ENCODE measurements at regions not wholly inside any gene's neighbourhood (a gene's known extent, or its start where the extent isn't known, plus 50 kb on each side); places are given as distances from the start of the nearest gene placed in this dataset.

GRCh38 chr11:32323814-32324130 is 111.6 kb downstream of the WT1 start (continued):
- TF ChIP-seq CHD7 (IDR thresholded peaks at IDR 0.05; ENCODE audit: low read depth, low read length), result no peak
- no peak for TF ChIP-seq GMEB1 (CRISPR knock-in tag; IDR thresholded peaks at IDR 0.05)
- TF ChIP-seq, protein P1, sequence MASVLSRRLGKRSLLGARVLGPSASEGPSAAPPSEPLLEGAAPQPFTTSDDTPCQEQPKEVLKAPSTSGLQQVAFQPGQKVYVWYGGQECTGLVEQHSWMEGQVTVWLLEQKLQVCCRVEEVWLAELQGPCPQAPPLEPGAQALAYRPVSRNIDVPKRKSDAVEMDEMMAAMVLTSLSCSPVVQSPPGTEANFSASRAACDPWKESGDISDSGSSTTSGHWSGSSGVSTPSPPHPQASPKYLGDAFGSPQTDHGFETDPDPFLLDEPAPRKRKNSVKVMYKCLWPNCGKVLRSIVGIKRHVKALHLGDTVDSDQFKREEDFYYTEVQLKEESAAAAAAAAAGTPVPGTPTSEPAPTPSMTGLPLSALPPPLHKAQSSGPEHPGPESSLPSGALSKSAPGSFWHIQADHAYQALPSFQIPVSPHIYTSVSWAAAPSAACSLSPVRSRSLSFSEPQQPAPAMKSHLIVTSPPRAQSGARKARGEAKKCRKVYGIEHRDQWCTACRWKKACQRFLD (CRISPR knock-in tag; IDR thresholded peaks at IDR 0.05), result no peak
- no peak for TF ChIP-seq NONO (IDR thresholded peaks at IDR 0.05; ENCODE audit: low read depth in 2 of 2, low read length in 1 of 2)
- no peak for TF ChIP-seq NFIC (IDR thresholded peaks at IDR 0.05)
- TF ChIP-seq STAT5B (CRISPR knock-in tag; IDR thresholded peaks at IDR 0.05), result no peak
- TF ChIP-seq, protein P2, sequence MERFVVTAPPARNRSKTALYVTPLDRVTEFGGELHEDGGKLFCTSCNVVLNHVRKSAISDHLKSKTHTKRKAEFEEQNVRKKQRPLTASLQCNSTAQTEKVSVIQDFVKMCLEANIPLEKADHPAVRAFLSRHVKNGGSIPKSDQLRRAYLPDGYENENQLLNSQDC (CRISPR knock-in tag; IDR thresholded peaks at IDR 0.05), result no peak
- TF ChIP-seq NFE2 (IDR thresholded peaks at IDR 0.05; ENCODE audit: low read depth), result no peak
- TF ChIP-seq KHSRP (IDR thresholded peaks at IDR 0.05), result no peak
- TF ChIP-seq NR2C2 (CRISPR knock-in tag; IDR thresholded peaks at IDR 0.05), result no peak
- no peak for TF ChIP-seq NR2C2 (tag; IDR thresholded peaks at IDR 0.05)
- TF ChIP-seq, protein P3, sequence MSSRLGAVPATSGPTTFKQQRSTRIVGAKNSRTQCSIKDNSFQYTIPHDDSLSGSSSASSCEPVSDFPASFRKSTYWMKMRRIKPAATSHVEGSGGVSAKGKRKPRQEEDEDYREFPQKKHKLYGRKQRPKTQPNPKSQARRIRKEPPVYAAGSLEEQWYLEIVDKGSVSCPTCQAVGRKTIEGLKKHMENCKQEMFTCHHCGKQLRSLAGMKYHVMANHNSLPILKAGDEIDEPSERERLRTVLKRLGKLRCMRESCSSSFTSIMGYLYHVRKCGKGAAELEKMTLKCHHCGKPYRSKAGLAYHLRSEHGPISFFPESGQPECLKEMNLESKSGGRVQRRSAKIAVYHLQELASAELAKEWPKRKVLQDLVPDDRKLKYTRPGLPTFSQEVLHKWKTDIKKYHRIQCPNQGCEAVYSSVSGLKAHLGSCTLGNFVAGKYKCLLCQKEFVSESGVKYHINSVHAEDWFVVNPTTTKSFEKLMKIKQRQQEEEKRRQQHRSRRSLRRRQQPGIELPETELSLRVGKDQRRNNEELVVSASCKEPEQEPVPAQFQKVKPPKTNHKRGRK (tag; IDR thresholded peaks at IDR 0.05), result no peak

Data from K562 (cell line).